ENCODE measurements at regions not wholly inside any gene's neighbourhood (a gene's known extent, or its start where the extent isn't known, plus 50 kb on each side); places are given as distances from the start of the nearest gene placed in this dataset.
"Not testable (repeated sequence)": the region's sequence is repeated elsewhere in the genome, so short reads cannot be mapped to it uniquely, and the experiment has no call there.

GRCh38 chr12:127150028-127150427 is 1116.9 kb upstream of the TMEM132C start:
- BruUV-seq (replicated peaks): no TSS peak

DNA sequence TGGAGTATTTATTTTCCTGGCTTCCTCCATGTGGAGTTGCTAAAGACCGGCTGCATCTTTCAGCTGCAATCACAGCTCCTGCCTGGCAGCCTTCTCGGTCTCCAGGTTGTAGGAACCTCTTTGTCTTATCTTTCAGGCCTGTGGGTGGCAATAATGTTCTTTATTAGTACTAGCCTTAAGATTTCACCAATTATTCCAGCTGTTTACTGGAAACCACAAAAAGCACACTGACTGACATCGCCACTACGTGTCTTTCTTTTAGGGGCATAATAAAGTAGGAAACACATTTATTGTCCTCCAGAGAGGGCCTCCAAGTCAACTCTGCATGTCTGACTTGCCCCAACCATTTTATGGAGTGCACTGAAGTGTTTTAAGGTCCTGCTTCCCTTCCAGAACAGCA is 1116.5 kb upstream of the TMEM132C start:
- ChIA-PET POLR2A (no interaction called here), CTCF (interaction anchor here (0.5 to 1.4 kb wide), 8 partner anchors 11 to 489 kb away, joined by 3 to 8 read pairs (median 4); no protein-coding TSS in a partner anchor)
- H3K27me3 Mint-ChIP-seq (ENCODE audit: insufficient read depth, unreplicated experiment): no peaks in the 10 kb centered on the region
- BruUV-seq (replicated peaks): no TSS peak
- no peak overlapping the region for H3K27ac Mint-ChIP-seq (ENCODE audit: low read depth, unreplicated experiment)
- intact Hi-C loops (cut with micrococcal nuclease): loop anchor here (1.0 kb wide), 2 partner anchors 143 to 231 kb away; no protein-coding TSS in a partner anchor
- TF ChIP-seq CTCF (IDR thresholded peaks at IDR 0.05; ENCODE audit: unreplicated experiment): no peak
- H3K4me1 Mint-ChIP-seq (ENCODE audit: insufficient read depth, unreplicated experiment): no peaks in the 10 kb centered on the region
- no peaks in the 10 kb centered on the region for H3K9me3 Mint-ChIP-seq (ENCODE audit: unreplicated experiment)
- no peaks in the 10 kb centered on the region for H3K36me3 Mint-ChIP-seq (ENCODE audit: insufficient read depth, unreplicated experiment)
- no peak for DNase-seq (ENCODE audit: unreplicated experiment)
- no peak overlapping the region for H3K4me3 Mint-ChIP-seq (ENCODE audit: unreplicated experiment)

More at GRCh38 chr12:127150028-127150427, 1116.9 kb upstream of the TMEM132C start:
- no peaks in the 10 kb centered on the region for H3K4me1 Mint-ChIP-seq (ENCODE audit: insufficient read depth, unreplicated experiment)
- H3K36me3 Mint-ChIP-seq (ENCODE audit: insufficient read depth, unreplicated experiment): no peaks in the 10 kb centered on the region
- H3K27me3 Mint-ChIP-seq (ENCODE audit: insufficient read depth, unreplicated experiment): no peaks in the 10 kb centered on the region
- H3K27ac Mint-ChIP-seq (ENCODE audit: low read depth, unreplicated experiment): no peak overlapping the region
- ChIA-PET CTCF (interaction anchor here (0.7 to 1.4 kb wide), 4 partner anchors 13 to 143 kb away, joined by 3 to 8 read pairs (median 4); no protein-coding TSS in a partner anchor), POLR2A (no interaction called here)
- intact Hi-C loops (cut with micrococcal nuclease): loop anchor here (1.0 kb wide), 2 partner anchors 143 to 231 kb away; no protein-coding TSS in a partner anchor
- no peak for DNase-seq (ENCODE audit: unreplicated experiment)
- no peaks in the 10 kb centered on the region for H3K9me3 Mint-ChIP-seq (ENCODE audit: unreplicated experiment)
- TF ChIP-seq CTCF (IDR thresholded peaks at IDR 0.05; ENCODE audit: unreplicated experiment): no peak
- H3K4me3 Mint-ChIP-seq (ENCODE audit: unreplicated experiment): no peak overlapping the region

GRCh38 chr12:127150956-127151355 is 1116.0 kb upstream of the TMEM132C start:
- TF ChIP-seq CTCF (IDR thresholded peaks at IDR 0.05; ENCODE audit: unreplicated experiment): no peak
- H3K4me1 Mint-ChIP-seq (ENCODE audit: insufficient read depth, unreplicated experiment): no peaks in the 10 kb centered on the region
- ChIA-PET POLR2A (no interaction called here), CTCF (interaction anchor here (0.5 to 1.4 kb wide), 8 partner anchors 10 to 1358 kb away, joined by 3 to 8 read pairs (median 4); no protein-coding TSS in a partner anchor)
- H3K36me3 Mint-ChIP-seq (ENCODE audit: insufficient read depth, unreplicated experiment): no peaks in the 10 kb centered on the region
- no peaks in the 10 kb centered on the region for H3K27me3 Mint-ChIP-seq (ENCODE audit: insufficient read depth, unreplicated experiment)
- no peaks in the 10 kb centered on the region for H3K9me3 Mint-ChIP-seq (ENCODE audit: unreplicated experiment)
- no TSS peak for BruUV-seq (replicated peaks)
- H3K4me3 Mint-ChIP-seq (ENCODE audit: unreplicated experiment): no peak overlapping the region
- no peak for DNase-seq (ENCODE audit: unreplicated experiment)
- intact Hi-C loops (cut with micrococcal nuclease): loop anchor here (1.0 kb wide), 2 partner anchors 142 to 230 kb away; no protein-coding TSS in a partner anchor
- no peak overlapping the region for H3K27ac Mint-ChIP-seq (ENCODE audit: low read depth, unreplicated experiment)

DNA sequence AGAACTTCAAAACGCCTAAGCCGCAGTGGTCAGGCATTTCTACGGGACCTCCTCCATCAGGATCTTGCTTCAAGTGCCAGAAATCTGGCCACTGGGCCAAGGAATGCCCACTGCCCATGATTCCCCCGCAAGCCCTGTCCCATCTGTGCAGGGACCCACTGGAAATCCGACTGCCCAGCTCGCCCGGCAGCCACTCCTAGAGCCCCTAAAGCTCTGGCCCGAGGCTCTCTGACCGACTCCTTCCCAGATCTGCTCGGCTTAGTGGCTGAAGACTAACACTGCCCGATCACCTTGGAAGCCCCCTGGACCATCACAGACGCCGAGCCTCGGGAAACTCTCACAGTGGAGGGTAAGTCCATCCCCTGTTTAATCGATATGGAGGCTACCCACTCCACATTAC is 1113.0 kb upstream of the TMEM132C start:
- DNase-seq (ENCODE audit: unreplicated experiment): no peak
- no peaks in the 10 kb centered on the region for H3K27me3 Mint-ChIP-seq (ENCODE audit: insufficient read depth, unreplicated experiment)
- CTCF ChIA-PET: no interaction called here

GRCh38 chr12:127154830-127155229 is 1112.1 kb upstream of the TMEM132C start:
- H3K9me3 Mint-ChIP-seq (ENCODE audit: unreplicated experiment); H3K27ac Mint-ChIP-seq (ENCODE audit: low read depth, unreplicated experiment); BruUV-seq (replicated peaks); intact Hi-C loops (cut with micrococcal nuclease); H3K4me1 Mint-ChIP-seq (ENCODE audit: insufficient read depth, unreplicated experiment); CTCF ChIA-PET; H3K27me3 Mint-ChIP-seq (ENCODE audit: insufficient read depth, unreplicated experiment); H3K36me3 Mint-ChIP-seq (ENCODE audit: insufficient read depth, unreplicated experiment); H3K4me3 Mint-ChIP-seq (ENCODE audit: unreplicated experiment); POLR2A ChIA-PET; DNase-seq (ENCODE audit: unreplicated experiment): not testable (repeated sequence)

More for the DNA sequence above, 1113.0 kb upstream of the TMEM132C start:
- BruUV-seq (replicated peaks): no TSS peak
- Mint-ChIP-seq H3K27ac (ENCODE audit: low read depth, unreplicated experiment) (no peak overlapping the region), H3K36me3 (ENCODE audit: insufficient read depth, unreplicated experiment) (no peaks in the 10 kb centered on the region), H3K9me3 (ENCODE audit: unreplicated experiment) (no peaks in the 10 kb centered on the region), H3K4me1 (ENCODE audit: insufficient read depth, unreplicated experiment) (no peaks in the 10 kb centered on the region), H3K4me3 (ENCODE audit: unreplicated experiment) (no peak overlapping the region)
- POLR2A ChIA-PET: no interaction called here
- intact Hi-C loops (cut with micrococcal nuclease): no loop called here
- no peak for TF ChIP-seq CTCF (IDR thresholded peaks at IDR 0.05; ENCODE audit: unreplicated experiment)

DNA sequence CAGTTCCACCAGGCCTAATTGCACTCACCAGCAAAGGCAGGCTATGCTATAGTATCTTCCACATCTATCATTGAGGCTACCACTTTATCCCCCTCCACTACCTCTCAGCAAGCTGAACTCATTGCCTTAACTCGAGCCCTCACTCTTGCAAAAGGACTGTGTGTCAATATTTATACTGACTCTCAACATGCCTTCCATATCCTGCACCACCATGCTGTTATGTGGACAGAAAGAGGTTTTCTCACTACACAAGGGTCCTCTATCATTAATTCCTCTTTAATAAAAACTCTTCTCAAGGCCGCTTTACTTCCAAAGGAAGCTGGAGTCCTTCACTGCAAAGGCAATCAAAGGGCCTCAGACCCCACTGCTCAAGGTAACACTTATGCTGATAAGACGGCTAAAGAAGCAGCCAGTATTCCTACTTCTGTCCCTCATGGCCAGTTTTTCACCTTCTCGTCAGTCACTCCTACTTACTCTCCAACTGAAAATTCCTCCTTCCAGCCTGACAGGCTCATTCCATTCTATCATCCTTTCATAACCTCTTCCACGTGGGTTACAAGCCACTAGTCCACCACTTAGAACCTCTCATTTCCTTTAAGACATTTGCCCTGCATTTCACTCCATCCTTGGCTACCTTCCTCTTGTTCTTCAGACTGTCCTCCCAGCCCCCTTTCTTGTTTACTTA is 1110.9 kb upstream of the TMEM132C start:
- BruUV-seq (replicated peaks); H3K4me3 Mint-ChIP-seq (ENCODE audit: unreplicated experiment); H3K9me3 Mint-ChIP-seq (ENCODE audit: unreplicated experiment); H3K27me3 Mint-ChIP-seq (ENCODE audit: insufficient read depth, unreplicated experiment); CTCF ChIA-PET; intact Hi-C loops (cut with micrococcal nuclease); H3K36me3 Mint-ChIP-seq (ENCODE audit: insufficient read depth, unreplicated experiment); H3K27ac Mint-ChIP-seq (ENCODE audit: low read depth, unreplicated experiment); POLR2A ChIA-PET; DNase-seq (ENCODE audit: unreplicated experiment); H3K4me1 Mint-ChIP-seq (ENCODE audit: insufficient read depth, unreplicated experiment): not testable (repeated sequence)
